Left ventricle myocardium inferior (tissue), 1 donor: ENCODE measurements at regions not wholly inside any gene's neighbourhood (a gene's known extent, or its start where the extent isn't known, plus 50 kb on each side); places are given as distances from the start of the nearest gene placed in this dataset.

Experiments used
- DNase-seq: peaks from one replicate; pipeline ENCODE4 v3.0.0-alpha.2; 2020
- H3K27ac ChIP-seq: fragments of 200-600 bp; replicated peaks from 2 replicates; pipeline ENCODE4 v1.8.0; 2021
- H3K27me3 ChIP-seq: fragments of 200-600 bp; 2 replicates; pipeline ENCODE4 v1.8.0; 2021; ENCODE audit warnings: low read depth
- H3K36me3 ChIP-seq: fragments of 200-600 bp; 2 replicates; pipeline ENCODE4 v1.8.0; 2021
- H3K4me1 ChIP-seq: fragments of 200-600 bp; 2 replicates; pipeline ENCODE4 v1.8.0; 2021
- H3K4me3 ChIP-seq: fragments of 200-600 bp; 2 replicates; pipeline ENCODE4 v1.8.0; 2021; ENCODE audit warnings: mild to moderate bottlenecking, moderate library complexity
- H3K9me3 ChIP-seq: fragments of 200-600 bp; replicated peaks from 2 replicates; pipeline ENCODE4 v1.8.0; 2021
- CTCF ChIP-seq: fragments of 200-600 bp; IDR thresholded peaks from 2 replicates; pipeline ENCODE4 v1.8.0; 2021; ENCODE audit warnings: antibody characterized with exemption, mild to moderate bottlenecking, borderline replicate concordance
- intact Hi-C: fragments of 100-400 bp; cut with micrococcal nuclease; formaldehyde crosslinking; loops from one replicate; pipeline ENCODE4 v1.11.0; 2022
- donor health status: DM: no; HTN: yes; CAD: no; lungs with severe emphysema.

- no peak for DNase-seq
- Histone ChIP-seq H3K4me3 (no peak overlapping the region), H3K9me3 (no peaks in the 10 kb centered on the region), H3K36me3 (no peaks in the 10 kb centered on the region), H3K27me3 (no peaks in the 10 kb centered on the region), H3K27ac (no peak overlapping the region), H3K4me1 (no peaks in the 10 kb centered on the region)
- intact Hi-C loops = no loop called here
- no peak for TF ChIP-seq CTCF
Measured at GRCh38 chr18:7332452-7332851, 101.6 kb downstream of the LRRC30 start.

- TF ChIP-seq CTCF = no peak
- no peaks in the 10 kb centered on the region for H3K9me3 ChIP-seq
- no peak overlapping the region for H3K27ac ChIP-seq
- no peak for DNase-seq
- no peaks in the 10 kb centered on the region for H3K36me3 ChIP-seq
- intact Hi-C loops = no loop called here
- H3K4me1 ChIP-seq = no peaks in the 10 kb centered on the region
- no peaks in the 10 kb centered on the region for H3K27me3 ChIP-seq
- H3K4me3 ChIP-seq = no peak overlapping the region
Measured at GRCh38 chr18:7333025-7333562, 102.2 kb downstream of the LRRC30 start.

- intact Hi-C loops = no loop called here
Measured at GRCh38 chr18:7334973-7335568, 104.2 kb downstream of the LRRC30 start.

GRCh38 chr18:7336623-7337022 lies 105.7 kb downstream of the LRRC30 start:
- Histone ChIP-seq H3K4me3 (no peak overlapping the region), H3K36me3 (no peaks in the 10 kb centered on the region), H3K4me1 (no peaks in the 10 kb centered on the region), H3K9me3 (no peaks in the 10 kb centered on the region), H3K27me3 (no peaks in the 10 kb centered on the region), H3K27ac (no peak overlapping the region)
- TF ChIP-seq CTCF = no peak
- DNase-seq = no peak
- intact Hi-C loops = no loop called here

More at GRCh38 chr18:7334973-7335568, 104.2 kb downstream of the LRRC30 start:
- no peaks in the 10 kb centered on the region for H3K4me1 ChIP-seq
- no peaks in the 10 kb centered on the region for H3K9me3 ChIP-seq
- TF ChIP-seq CTCF = no peak
- no peak overlapping the region for H3K27ac ChIP-seq
- no peak overlapping the region for H3K4me3 ChIP-seq
- no peaks in the 10 kb centered on the region for H3K27me3 ChIP-seq
- no peak for DNase-seq
- H3K36me3 ChIP-seq = no peaks in the 10 kb centered on the region

- Histone ChIP-seq H3K27ac (no peak overlapping the region), H3K36me3 (no peaks in the 10 kb centered on the region), H3K9me3 (no peaks in the 10 kb centered on the region), H3K27me3 (no peaks in the 10 kb centered on the region), H3K4me3 (no peak overlapping the region), H3K4me1 (no peaks in the 10 kb centered on the region)
- intact Hi-C loops = no loop called here
- no peak for TF ChIP-seq CTCF
- no peak for DNase-seq
Measured at GRCh38 chr18:7338846-7339245, 108.0 kb downstream of the LRRC30 start.
